Keratinocyte (primary cell): ENCODE measurements at regions not wholly inside any gene's neighbourhood (a gene's known extent, or its start where the extent isn't known, plus 50 kb on each side); places are given as distances from the start of the nearest gene placed in this dataset.

Source experiments
- DNase-seq: peaks from one replicate; pipeline ENCODE4 v3.0.0-alpha.2; 2011; ENCODE audit warnings: low read depth, missing footprints, low spot score
- FAIRE-seq: peaks from 2 replicates; lab custom pipeline; 2011; peaks lifted over from hg19 to GRCh38; lab: Jason Lieb, UNC
- H2AFZ ChIP-seq: 2 replicates; pipeline ENCODE4 v1.6.0; 2012; ENCODE audit warnings: low read length, control low read depth, inconsistent platforms; ENCODE audit not compliant: control insufficient read depth
- H3K27ac ChIP-seq: 2 replicates; pipeline ENCODE4 v1.5.1; 2011; ENCODE audit warnings: low read length; ENCODE audit not compliant: control insufficient read depth, insufficient read depth
- H3K27me3 ChIP-seq: 3 replicates; pipeline ENCODE4 v1.6.0; 2011; ENCODE audit warnings: low read length; ENCODE audit not compliant: control insufficient read depth, insufficient read depth; ENCODE audit errors: extremely low read depth
- H3K36me3 ChIP-seq, 2 experiments: 2 replicates in 1 of 2; 3 replicates in 1 of 2; pipeline ENCODE4 v1.5.1; 2011; ENCODE audit warnings: low read length in 2 of 2, mild to moderate bottlenecking in 1 of 2; ENCODE audit not compliant: control insufficient read depth in 2 of 2, insufficient read depth in 2 of 2; ENCODE audit errors: extremely low read depth in 1 of 2
- H3K4me1 ChIP-seq: 3 replicates; pipeline ENCODE4 v1.5.1; 2011; ENCODE audit warnings: low read length; ENCODE audit not compliant: control insufficient read depth, insufficient read depth; ENCODE audit errors: extremely low read depth
- H3K4me2 ChIP-seq: 3 replicates; pipeline ENCODE4 v1.6.0; 2011; ENCODE audit warnings: low read depth, low read length; ENCODE audit not compliant: control insufficient read depth, insufficient read depth; ENCODE audit errors: extremely low read depth
- H3K4me3 ChIP-seq, 3 experiments: fragments of 200-600 bp in 1 of 3; sonication (generic) in 1 of 3; 2 replicates in 2 of 3; 3 replicates in 1 of 3; pipeline ENCODE4 v1.5.1; 2011 to 2016; ENCODE audit warnings: low read length in 3 of 3, mild to moderate bottlenecking in 3 of 3, control low read depth in 2 of 3, inconsistent platforms in 1 of 3, low read depth in 1 of 3, mixed read lengths in 1 of 3, mixed run types in 1 of 3, moderate library complexity in 1 of 3; ENCODE audit not compliant: control insufficient read depth in 2 of 3, insufficient read depth in 2 of 3; ENCODE audit errors: extremely low read depth in 1 of 3
- H3K79me2 ChIP-seq: 2 replicates; pipeline ENCODE4 v1.6.0; 2012; ENCODE audit warnings: low read length; ENCODE audit not compliant: control insufficient read depth, insufficient read depth
- H3K9ac ChIP-seq: 3 replicates; pipeline ENCODE4 v1.6.0; 2011; ENCODE audit warnings: low read length; ENCODE audit not compliant: control insufficient read depth, insufficient read depth; ENCODE audit errors: extremely low read depth
- H3K9me1 ChIP-seq: 3 replicates; pipeline ENCODE4 v1.6.0; 2011; ENCODE audit warnings: low read length; ENCODE audit not compliant: control insufficient read depth, insufficient read depth; ENCODE audit errors: extremely low read depth
- H3K9me3 ChIP-seq: 2 replicates; pipeline ENCODE4 v1.5.1; 2012; ENCODE audit warnings: low read depth, low read length; ENCODE audit not compliant: control insufficient read depth
- H4K20me1 ChIP-seq: 3 replicates; pipeline ENCODE4 v1.6.0; 2011; ENCODE audit warnings: low read length; ENCODE audit not compliant: control insufficient read depth, insufficient read depth; ENCODE audit errors: extremely low read depth
- EZH2 ChIP-seq: IDR thresholded peaks from one replicate; pipeline ENCODE4 v1.6.1; 2012; ENCODE audit warnings: inconsistent platforms, mild to moderate bottlenecking, low read length, moderate library complexity
- dilution Hi-C: fragments of 300-500 bp; cut with MboI; formaldehyde crosslinking; loops from one replicate; pipeline ENCODE4 v1.7.0; 2020; ENCODE audit warnings: low sequenced_read_pairs; ENCODE audit not compliant: extremely low pct_ligation_motif_present
- TF ChIP-seq, protein P1 (sequence below), 3 experiments: IDR thresholded peaks in 1 of 3; conservative IDR thresholded peaks in 1 of 3; optimal IDR thresholded peaks in 1 of 3; 2 replicates in 2 of 3; 3 replicates in 1 of 3; pipeline versions ENCODE3 to v1.5.1; 2011; ENCODE audit warnings: low read length in 3 of 3, mild to moderate bottlenecking in 3 of 3, moderate library complexity in 2 of 3, control low read depth in 1 of 3, inconsistent platforms in 1 of 3; ENCODE audit not compliant: insufficient read depth in 2 of 3; ENCODE audit errors: extremely low read depth in 1 of 3

DNA sequence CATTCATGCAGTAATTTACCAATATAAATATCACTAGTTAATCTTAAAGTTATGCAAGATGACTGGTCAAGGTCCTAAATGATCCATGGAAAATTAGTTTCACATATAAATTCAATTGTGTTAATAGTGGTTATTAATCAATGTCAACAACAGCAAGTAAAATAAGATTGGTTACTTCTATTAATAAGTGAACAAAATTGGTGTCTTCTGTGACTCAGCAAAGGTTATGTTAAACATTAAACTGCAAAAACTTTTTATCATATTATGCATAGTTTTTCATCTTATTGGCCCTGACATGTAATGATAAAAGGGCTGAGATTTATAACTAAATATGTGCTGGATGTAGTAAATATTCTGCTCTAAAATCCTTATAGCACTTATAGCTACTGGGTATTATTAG lies 359.0 kb upstream of the UBE2E3 start:
- no peak overlapping the region for H2AFZ ChIP-seq
- H3K9ac ChIP-seq: no peak overlapping the region
- no peak overlapping the region for H3K27ac ChIP-seq
- H3K4me1 ChIP-seq: no peaks in the 10 kb centered on the region
- FAIRE-seq (no peak), DNase-seq (no peak)
- no peaks in the 10 kb centered on the region for H3K27me3 ChIP-seq
- H3K36me3 ChIP-seq: no peaks in the 10 kb centered on the region
- no peaks in the 10 kb centered on the region for H3K79me2 ChIP-seq
- H3K9me1 ChIP-seq: no peaks in the 10 kb centered on the region
- TF ChIP-seq EZH2: no peak
- TF ChIP-seq, protein P1, sequence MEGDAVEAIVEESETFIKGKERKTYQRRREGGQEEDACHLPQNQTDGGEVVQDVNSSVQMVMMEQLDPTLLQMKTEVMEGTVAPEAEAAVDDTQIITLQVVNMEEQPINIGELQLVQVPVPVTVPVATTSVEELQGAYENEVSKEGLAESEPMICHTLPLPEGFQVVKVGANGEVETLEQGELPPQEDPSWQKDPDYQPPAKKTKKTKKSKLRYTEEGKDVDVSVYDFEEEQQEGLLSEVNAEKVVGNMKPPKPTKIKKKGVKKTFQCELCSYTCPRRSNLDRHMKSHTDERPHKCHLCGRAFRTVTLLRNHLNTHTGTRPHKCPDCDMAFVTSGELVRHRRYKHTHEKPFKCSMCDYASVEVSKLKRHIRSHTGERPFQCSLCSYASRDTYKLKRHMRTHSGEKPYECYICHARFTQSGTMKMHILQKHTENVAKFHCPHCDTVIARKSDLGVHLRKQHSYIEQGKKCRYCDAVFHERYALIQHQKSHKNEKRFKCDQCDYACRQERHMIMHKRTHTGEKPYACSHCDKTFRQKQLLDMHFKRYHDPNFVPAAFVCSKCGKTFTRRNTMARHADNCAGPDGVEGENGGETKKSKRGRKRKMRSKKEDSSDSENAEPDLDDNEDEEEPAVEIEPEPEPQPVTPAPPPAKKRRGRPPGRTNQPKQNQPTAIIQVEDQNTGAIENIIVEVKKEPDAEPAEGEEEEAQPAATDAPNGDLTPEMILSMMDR (optimal IDR thresholded peaks at IDR 0.05 in 1 of 3, IDR thresholded peaks at IDR 0.05 in 1 of 3, conservative IDR thresholded peaks at IDR 0.05 in 1 of 3; ENCODE audit: extremely low read depth in 1 of 3, insufficient read depth in 2 of 3, low read length in 3 of 3): no peak
- dilution Hi-C loops: no loop called here
- H4K20me1 ChIP-seq: no peaks in the 10 kb centered on the region
- H3K4me2 ChIP-seq: no peak overlapping the region
- H3K9me3 ChIP-seq: no peaks in the 10 kb centered on the region
- H3K4me3 ChIP-seq: no peak overlapping the region

DNA sequence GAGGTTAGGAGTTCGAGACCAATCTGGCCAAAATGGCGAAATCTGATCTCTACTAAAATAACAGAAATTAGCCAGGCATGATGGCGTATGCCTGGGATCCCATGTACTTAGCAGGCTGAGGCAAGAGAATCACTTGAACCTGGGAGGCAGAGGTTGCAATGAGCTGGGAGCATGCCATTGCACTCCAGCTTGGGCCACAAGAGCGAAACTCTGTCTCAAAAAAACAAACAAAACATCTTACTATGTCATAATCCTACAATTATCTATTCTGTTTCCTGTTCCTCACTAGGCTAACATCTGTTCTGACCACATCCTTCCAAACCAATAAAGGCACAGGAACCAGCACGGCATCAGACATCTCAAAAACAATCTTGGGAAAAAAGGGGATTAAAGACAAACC lies 361.8 kb upstream of the UBE2E3 start:
- Histone ChIP-seq H3K79me2 (no peaks in the 10 kb centered on the region), H4K20me1 (no peaks in the 10 kb centered on the region), H3K27ac (no peak overlapping the region), H3K9ac (no peak overlapping the region), H3K4me2 (no peak overlapping the region), H3K4me1 (no peaks in the 10 kb centered on the region), H3K9me1 (no peaks in the 10 kb centered on the region), H3K36me3 (no peaks in the 10 kb centered on the region), H3K4me3 (no peak overlapping the region), H3K27me3 (no peaks in the 10 kb centered on the region), H2AFZ (no peak overlapping the region), H3K9me3 (no peaks in the 10 kb centered on the region)
- dilution Hi-C loops: no loop called here
- FAIRE-seq (no peak), DNase-seq (no peak)
- TF ChIP-seq, protein P1 (optimal IDR thresholded peaks at IDR 0.05 in 1 of 3, IDR thresholded peaks at IDR 0.05 in 1 of 3, conservative IDR thresholded peaks at IDR 0.05 in 1 of 3; ENCODE audit: extremely low read depth in 1 of 3, insufficient read depth in 2 of 3, low read length in 3 of 3): no peak
- no peak for TF ChIP-seq EZH2
